Choroid plexus epithelial cell (primary cell): ENCODE measurements at regions not wholly inside any gene's neighbourhood (a gene's known extent, or its start where the extent isn't known, plus 50 kb on each side); places are given as distances from the start of the nearest gene placed in this dataset.
"Not testable (repeated sequence)": the region's sequence is repeated elsewhere in the genome, so short reads cannot be mapped to it uniquely, and the experiment has no call there.

Experiments used
- DNase-seq: peaks from one replicate; pipeline ENCODE4 v3.0.0-alpha.2; 2010; ENCODE audit warnings: low read depth
- H3K4me3 ChIP-seq: 2 replicates; pipeline ENCODE4 v1.5.1; 2011; ENCODE audit warnings: low read depth, mild to moderate bottlenecking, control low read depth, low read length, moderate library complexity
- TF ChIP-seq, protein P1 (sequence below): conservative IDR thresholded peaks from 2 replicates; pipeline ENCODE4 v1.5.1; 2011; ENCODE audit warnings: low read depth, mild to moderate bottlenecking, control low read depth, inconsistent platforms, low read length, moderate library complexity

DNA sequence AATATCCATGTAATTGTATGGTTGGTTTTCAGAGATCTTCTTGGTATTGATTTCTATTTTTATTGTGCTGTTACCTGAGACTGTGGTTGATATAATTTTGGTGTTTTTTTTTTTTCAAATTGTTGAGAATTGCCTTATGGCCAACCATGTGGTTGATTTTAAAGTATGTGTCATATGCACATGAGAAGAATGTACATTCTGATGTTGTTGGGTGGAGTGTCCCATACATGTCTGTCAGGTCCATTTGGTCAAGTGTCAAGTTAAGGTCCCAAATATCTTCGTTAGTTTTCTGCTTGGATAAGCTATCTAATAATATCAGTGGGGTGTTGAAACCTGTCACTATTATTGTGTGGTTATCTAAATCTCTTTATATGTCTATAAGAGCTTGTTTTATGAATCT is 160.0 kb upstream of the ITGA1 start:
- TF ChIP-seq, protein P1, sequence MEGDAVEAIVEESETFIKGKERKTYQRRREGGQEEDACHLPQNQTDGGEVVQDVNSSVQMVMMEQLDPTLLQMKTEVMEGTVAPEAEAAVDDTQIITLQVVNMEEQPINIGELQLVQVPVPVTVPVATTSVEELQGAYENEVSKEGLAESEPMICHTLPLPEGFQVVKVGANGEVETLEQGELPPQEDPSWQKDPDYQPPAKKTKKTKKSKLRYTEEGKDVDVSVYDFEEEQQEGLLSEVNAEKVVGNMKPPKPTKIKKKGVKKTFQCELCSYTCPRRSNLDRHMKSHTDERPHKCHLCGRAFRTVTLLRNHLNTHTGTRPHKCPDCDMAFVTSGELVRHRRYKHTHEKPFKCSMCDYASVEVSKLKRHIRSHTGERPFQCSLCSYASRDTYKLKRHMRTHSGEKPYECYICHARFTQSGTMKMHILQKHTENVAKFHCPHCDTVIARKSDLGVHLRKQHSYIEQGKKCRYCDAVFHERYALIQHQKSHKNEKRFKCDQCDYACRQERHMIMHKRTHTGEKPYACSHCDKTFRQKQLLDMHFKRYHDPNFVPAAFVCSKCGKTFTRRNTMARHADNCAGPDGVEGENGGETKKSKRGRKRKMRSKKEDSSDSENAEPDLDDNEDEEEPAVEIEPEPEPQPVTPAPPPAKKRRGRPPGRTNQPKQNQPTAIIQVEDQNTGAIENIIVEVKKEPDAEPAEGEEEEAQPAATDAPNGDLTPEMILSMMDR: no peak
- DNase-seq: no peak
- H3K4me3 ChIP-seq: no peak overlapping the region

DNA sequence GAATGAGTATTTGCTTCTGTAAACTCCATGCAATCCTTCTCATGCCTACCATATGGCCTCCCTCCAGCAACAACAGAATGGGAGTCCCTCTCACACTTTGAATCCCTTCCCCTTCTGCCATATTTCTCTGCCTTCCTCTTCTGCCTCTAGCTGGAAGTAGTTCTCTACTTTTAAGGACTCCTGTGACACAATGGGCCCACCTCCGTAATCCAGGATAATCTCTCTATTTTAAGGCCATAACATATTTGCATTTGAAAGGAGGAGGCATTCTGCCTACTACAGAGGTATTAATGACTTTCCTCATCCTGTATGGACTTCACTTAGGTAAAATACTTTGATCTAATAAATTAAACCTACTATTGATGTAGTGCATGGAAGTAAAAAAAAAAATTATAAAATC is 155.4 kb upstream of the ITGA1 start:
- H3K4me3 ChIP-seq: no peak overlapping the region
- no peak for DNase-seq
- TF ChIP-seq, protein P1: no peak

DNA sequence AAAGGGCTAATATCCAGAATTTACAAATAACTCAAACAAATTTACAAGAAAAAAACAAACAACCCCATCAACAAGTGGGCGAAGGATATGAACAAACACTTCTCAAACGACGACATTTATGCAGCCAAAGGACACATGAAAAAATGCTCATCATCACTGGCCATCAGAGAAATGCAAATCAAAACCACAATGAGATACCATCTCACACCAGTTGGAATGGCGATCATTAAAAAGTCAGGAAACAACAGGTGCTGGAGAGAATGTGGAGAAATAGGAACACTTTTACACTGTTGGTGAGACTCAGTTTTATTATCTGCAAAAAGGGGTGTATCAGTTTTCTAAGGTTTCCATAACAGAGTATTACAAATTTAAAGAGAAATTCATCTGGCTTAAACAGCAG is 153.5 kb upstream of the ITGA1 start:
- not testable (repeated sequence) for H3K4me3 ChIP-seq, DNase-seq

DNA sequence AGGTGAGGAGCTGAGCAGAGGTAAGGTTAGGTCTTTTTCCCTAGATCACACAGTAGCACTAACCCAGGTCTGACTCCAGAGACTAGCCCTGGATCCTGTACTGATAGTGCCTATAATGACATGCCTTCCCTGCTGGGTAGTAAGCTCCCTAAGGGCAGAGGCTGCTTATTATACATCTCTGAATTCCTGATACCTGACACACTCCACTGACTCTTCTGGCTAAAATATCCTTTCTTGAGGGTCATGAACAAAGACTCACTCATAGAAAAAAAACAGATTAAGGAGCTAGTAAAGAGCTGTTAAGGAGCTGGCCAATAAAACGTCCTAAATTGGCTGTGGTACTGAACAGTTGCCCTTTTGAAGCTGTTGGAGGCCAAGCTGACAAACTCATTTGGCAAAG is 149.0 kb upstream of the ITGA1 start:
- TF ChIP-seq, protein P1: no peak
- no peak overlapping the region for H3K4me3 ChIP-seq
- no peak for DNase-seq

DNA sequence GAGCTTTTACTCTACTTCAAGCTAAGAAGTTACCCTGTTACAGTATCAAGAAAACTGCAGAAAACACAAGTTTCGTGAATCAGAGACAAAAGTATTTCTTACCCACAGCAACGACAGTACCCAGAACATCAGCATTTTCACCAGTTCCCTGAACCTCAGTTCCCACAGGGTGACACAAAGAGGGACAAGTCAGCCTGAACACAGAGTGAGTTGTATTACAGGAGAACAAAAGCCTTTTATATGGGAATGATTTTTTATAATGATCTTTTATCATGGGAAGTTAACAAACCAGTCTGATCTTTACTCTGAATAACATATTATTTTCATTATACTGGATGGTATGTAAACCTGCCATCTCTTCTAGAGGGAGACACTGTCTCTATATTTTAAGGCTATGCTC is 139.0 kb upstream of the ITGA1 start:
- H3K4me3 ChIP-seq: no peak overlapping the region
- DNase-seq: no peak
- TF ChIP-seq, protein P1: no peak

DNA sequence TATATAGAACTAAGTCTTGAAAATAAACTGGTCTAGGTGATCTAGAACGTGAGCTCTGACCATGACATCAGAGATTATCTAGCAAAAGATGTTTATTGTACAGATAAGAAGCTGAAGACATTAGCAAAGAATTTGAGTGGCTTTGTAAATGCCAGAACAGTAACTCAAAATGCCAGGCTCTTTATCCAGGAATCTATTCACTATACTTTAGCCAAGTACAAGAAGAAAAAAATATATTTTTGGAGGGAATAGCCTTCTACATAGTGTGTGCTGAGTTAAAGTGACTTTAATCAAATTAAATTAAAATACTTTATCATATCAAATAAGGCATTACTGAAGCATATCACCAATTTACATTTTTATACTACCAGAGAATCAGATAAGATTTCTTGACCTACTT is 132.6 kb upstream of the ITGA1 start:
- DNase-seq: no peak
- TF ChIP-seq, protein P1: no peak
- no peak overlapping the region for H3K4me3 ChIP-seq

DNA sequence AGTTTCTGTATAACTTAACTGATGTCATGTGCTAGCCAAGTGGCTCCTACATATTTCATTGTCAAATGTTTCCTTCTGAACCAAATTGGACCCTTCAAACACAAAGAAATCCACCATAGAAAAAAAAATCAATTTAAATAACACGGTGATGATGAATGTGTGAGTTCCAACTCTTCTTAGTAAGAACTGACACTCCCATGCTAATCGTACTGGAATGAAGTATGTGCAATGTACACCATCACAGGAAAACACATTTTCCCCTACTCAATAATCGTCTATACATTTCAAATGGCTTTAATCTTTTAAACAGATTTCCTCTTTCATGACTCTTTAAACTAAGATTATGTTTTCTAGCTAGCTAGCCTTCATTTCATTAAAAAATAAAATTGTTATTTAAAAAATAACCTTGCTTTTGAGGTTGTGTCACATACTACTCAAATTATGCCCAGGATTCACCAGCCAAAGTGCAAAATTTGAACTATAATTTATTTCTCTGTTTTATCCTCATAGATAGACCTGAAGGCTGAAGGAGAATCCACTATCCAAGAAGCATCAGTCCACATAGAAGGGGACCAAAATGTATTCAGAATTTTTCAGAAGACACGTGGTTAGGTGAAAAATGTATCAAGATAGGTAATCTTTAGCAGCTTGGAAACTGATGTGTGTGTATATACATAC is 131.0 kb upstream of the ITGA1 start:
- TF ChIP-seq, protein P1: no peak
- DNase-seq: no peak
- no peak overlapping the region for H3K4me3 ChIP-seq
